Muscle layer of colon (tissue), 2 donors: ENCODE measurements at regions not wholly inside any gene's neighbourhood (a gene's known extent, or its start where the extent isn't known, plus 50 kb on each side); places are given as distances from the start of the nearest gene placed in this dataset.

Experiments
- H3K27ac ChIP-seq: one replicate; pipeline ENCODE4 v1.7.0; 2013; ENCODE audit warnings: low read depth, mild to moderate bottlenecking, low read length, moderate library complexity
- H3K27me3 ChIP-seq, 2 donors: one replicate each; pipeline ENCODE4 v1.7.0; 2013; ENCODE audit warnings: low read length in 2 of 2, mild to moderate bottlenecking in 2 of 2; ENCODE audit not compliant: insufficient read depth in 2 of 2, control insufficient read depth in 1 of 2
- H3K36me3 ChIP-seq: one replicate; pipeline ENCODE4 v1.7.0; 2013; ENCODE audit warnings: mild to moderate bottlenecking, low read length; ENCODE audit not compliant: insufficient read depth
- H3K4me1 ChIP-seq: one replicate; pipeline ENCODE4 v1.7.0; 2013; ENCODE audit warnings: mild to moderate bottlenecking, low read length; ENCODE audit not compliant: insufficient read depth
- H3K4me3 ChIP-seq, 2 donors: one replicate each; pipeline ENCODE4 v1.7.0; 2013; ENCODE audit warnings: low read length in 2 of 2, low read depth in 1 of 2, mild to moderate bottlenecking in 1 of 2, moderate library complexity in 1 of 2
- H3K9ac ChIP-seq: one replicate; pipeline ENCODE4 v1.7.0; 2013; ENCODE audit warnings: low read length
- H3K9me3 ChIP-seq: one replicate; pipeline ENCODE4 v1.7.0; 2013; ENCODE audit warnings: mild to moderate bottlenecking, low read length
- donor health status: abdominal sarcoma.
- donor health status: Adenocarcinoma of cecum.

GRCh38 chr1:235047331-235047871 lies 81.2 kb downstream of the TOMM20 start:
- H3K27me3 ChIP-seq, result no peaks in the 10 kb centered on the region
- peak overlapping the region; percentile 93 for H3K27ac ChIP-seq
- no peaks in the 10 kb centered on the region for H3K9me3 ChIP-seq
- peak overlapping the region in 1 of 2 donors; percentile 39 for H3K4me3 ChIP-seq
- H3K4me1 ChIP-seq, result peaks cover 23% of the 10 kb centered on the region
- H3K9ac ChIP-seq, result peak overlapping the region; percentile 45
- no peaks in the 10 kb centered on the region for H3K36me3 ChIP-seq

GRCh38 chr1:235045921-235046601 lies 82.6 kb downstream of the TOMM20 start:
- Histone ChIP-seq H3K4me3 (no peak overlapping the region), H3K27me3 (no peaks in the 10 kb centered on the region), H3K9me3 (no peaks in the 10 kb centered on the region), H3K9ac (no peak overlapping the region), H3K36me3 (no peaks in the 10 kb centered on the region), H3K4me1 (peaks cover 22% of the 10 kb centered on the region), H3K27ac (no peak overlapping the region)

DNA sequence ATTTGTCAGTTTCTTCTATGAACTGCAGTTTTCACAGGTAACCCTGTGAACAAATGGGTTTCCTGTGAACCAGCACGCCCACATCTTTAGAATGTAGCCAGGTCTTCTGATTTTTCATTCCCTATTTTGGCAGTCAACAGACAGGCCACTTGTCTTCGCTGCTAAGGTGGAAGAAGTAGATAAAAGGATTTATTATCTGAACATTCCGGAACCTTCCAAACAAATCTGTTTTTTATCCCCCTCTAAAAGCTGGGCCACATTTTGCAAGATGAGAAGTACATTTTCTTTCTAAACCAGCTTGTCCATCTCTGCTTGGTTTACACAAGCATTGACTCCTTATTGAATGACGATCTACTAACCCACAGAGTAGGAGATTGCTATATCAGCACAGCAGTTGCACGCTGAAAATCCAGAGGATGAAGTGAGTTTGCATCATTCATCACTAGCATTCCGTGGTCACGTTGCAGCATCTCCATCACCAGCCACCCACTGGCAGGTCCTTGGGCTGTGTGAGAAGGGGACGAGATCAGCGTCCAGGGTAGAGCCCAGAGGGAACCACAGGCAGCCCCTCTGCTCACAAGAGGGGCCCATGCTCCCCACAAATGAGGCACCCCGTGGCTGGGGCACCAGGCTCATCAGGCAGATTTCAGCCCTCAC lies 83.5 kb downstream of the TOMM20 start:
- no peaks in the 10 kb centered on the region for H3K36me3 ChIP-seq
- no peaks in the 10 kb centered on the region for H3K27me3 ChIP-seq
- no peak overlapping the region for H3K4me3 ChIP-seq
- no peak overlapping the region for H3K9ac ChIP-seq
- no peak overlapping the region for H3K27ac ChIP-seq
- peaks cover 18% of the 10 kb centered on the region for H3K4me1 ChIP-seq
- H3K9me3 ChIP-seq, result no peaks in the 10 kb centered on the region

GRCh38 chr1:235043234-235043633 lies 85.4 kb downstream of the TOMM20 start:
- Histone ChIP-seq H3K9ac (no peak overlapping the region), H3K36me3 (no peaks in the 10 kb centered on the region), H3K9me3 (no peaks in the 10 kb centered on the region), H3K4me3 (no peak overlapping the region), H3K27me3 (no peaks in the 10 kb centered on the region), H3K27ac (no peak overlapping the region), H3K4me1 (peaks cover 9% of the 10 kb centered on the region)

- Histone ChIP-seq H3K36me3 (no peaks in the 10 kb centered on the region), H3K27me3 (no peaks in the 10 kb centered on the region), H3K4me3 (no peak overlapping the region), H3K27ac (no peak overlapping the region), H3K4me1 (no peaks in the 10 kb centered on the region), H3K9me3 (no peaks in the 10 kb centered on the region), H3K9ac (no peak overlapping the region)
Measured at GRCh38 chr1:235038701-235039100, 89.9 kb downstream of the TOMM20 start.

DNA sequence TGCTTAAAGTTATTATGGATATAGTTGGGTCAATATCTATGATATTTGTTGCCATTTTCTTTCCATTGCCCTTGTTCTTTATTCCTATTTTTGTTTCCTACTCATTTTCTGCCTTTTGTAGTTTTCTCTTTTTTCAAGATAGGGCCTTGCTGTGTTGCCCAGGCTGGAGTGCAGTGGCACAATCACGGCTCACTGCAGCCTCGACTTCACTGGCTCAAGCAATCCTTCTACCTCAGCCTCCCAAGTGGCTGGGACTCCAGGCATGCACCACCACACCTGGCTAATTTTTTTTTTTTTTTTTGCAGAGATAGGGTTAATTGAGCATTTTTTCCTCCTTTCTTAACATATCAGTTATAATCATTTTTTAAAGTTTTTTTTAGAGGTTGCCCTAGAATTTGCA lies 92.7 kb downstream of the TOMM20 start:
- Histone ChIP-seq H3K36me3 (no peaks in the 10 kb centered on the region), H3K27ac (no peak overlapping the region), H3K27me3 (no peaks in the 10 kb centered on the region), H3K4me3 (no peak overlapping the region), H3K9me3 (no peaks in the 10 kb centered on the region), H3K4me1 (no peaks in the 10 kb centered on the region), H3K9ac (no peak overlapping the region)

DNA sequence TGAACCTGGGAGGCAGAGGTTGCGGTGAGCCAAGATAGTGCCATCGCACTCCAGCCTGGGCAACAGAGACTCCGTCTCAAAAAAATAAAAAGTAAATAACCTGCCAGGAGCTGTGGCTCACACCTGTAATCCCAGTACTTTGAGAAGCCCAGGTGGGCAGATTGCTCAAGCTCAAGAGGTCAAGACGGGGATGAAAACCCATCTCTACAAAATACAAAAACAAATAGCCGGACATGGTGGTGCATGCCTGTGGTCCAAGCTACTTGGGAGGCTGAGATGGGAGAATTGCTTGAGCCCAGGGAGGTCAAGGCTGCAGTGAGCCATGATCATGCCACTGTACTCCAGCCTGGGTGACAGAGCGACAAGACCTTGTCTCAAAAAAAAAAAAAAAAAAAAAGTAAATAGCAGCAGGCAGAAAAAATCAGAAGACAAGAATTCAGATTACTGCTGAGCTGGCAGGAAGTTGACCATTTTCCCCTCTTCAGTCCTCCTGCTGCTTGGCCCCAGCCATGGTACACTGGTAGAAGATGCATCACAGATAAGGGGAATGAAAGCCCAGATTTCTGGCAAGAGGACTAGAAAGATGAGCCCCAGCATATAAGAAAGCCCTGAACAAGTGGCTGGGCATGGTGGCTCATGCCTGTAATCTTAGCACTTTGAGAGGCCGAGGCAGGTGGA lies 97.6 kb downstream of the TOMM20 start:
- no peaks in the 10 kb centered on the region for H3K27me3 ChIP-seq
- H3K9me3 ChIP-seq, result no peaks in the 10 kb centered on the region
- no peaks in the 10 kb centered on the region for H3K4me1 ChIP-seq
- no peak overlapping the region for H3K9ac ChIP-seq
- no peak overlapping the region for H3K4me3 ChIP-seq
- H3K36me3 ChIP-seq, result no peaks in the 10 kb centered on the region
- no peak overlapping the region for H3K27ac ChIP-seq

- H3K27me3 ChIP-seq, result no peaks in the 10 kb centered on the region
- peaks cover 2% of the 10 kb centered on the region for H3K4me1 ChIP-seq
- H3K4me3 ChIP-seq, result no peak overlapping the region
- H3K27ac ChIP-seq, result no peak overlapping the region
- no peaks in the 10 kb centered on the region for H3K9me3 ChIP-seq
- no peaks in the 10 kb centered on the region for H3K36me3 ChIP-seq
- no peak overlapping the region for H3K9ac ChIP-seq
Measured at GRCh38 chr1:235027862-235028250, 100.8 kb downstream of the TOMM20 start.

- peaks cover 7% of the 10 kb centered on the region for H3K4me1 ChIP-seq
- no peak overlapping the region for H3K4me3 ChIP-seq
- H3K9ac ChIP-seq, result no peak overlapping the region
- H3K36me3 ChIP-seq, result no peaks in the 10 kb centered on the region
- no peaks in the 10 kb centered on the region for H3K9me3 ChIP-seq
- H3K27me3 ChIP-seq, result no peaks in the 10 kb centered on the region
- H3K27ac ChIP-seq, result no peak overlapping the region
Measured at GRCh38 chr1:235027076-235027861, 101.4 kb downstream of the TOMM20 start.

DNA sequence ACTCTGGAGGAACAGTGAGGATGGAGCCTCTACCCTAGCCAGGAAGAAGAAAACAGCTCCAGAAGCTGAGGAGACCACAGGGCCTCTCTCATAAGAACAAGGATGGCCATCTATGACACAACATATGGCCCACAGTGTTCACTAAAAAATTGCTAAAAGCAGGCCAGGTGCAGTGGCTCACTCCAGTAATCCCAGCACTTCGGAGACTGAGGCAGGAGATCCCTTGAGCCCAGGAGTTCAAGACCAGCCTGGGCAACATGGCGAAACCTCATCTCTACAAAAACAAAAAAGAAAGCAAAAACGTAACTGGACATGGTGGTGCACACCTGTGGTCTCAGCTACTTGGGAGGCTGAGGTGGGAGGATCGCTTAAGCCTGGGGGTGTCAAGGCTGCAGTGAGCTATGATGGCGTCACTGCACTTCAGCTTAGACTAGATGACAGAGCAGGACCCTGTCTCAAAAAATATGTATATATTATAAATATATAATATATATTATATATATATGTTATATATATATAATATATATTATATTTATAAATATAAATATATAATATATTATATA lies 103.1 kb downstream of the TOMM20 start:
- Histone ChIP-seq H3K27me3 (no peaks in the 10 kb centered on the region), H3K36me3 (no peaks in the 10 kb centered on the region), H3K9ac (no peak overlapping the region), H3K4me1 (peaks cover 12% of the 10 kb centered on the region), H3K4me3 (no peak overlapping the region), H3K9me3 (no peaks in the 10 kb centered on the region), H3K27ac (no peak overlapping the region)
